GM18508 (cell line): ENCODE measurements at regions not wholly inside any gene's neighbourhood (a gene's known extent, or its start where the extent isn't known, plus 50 kb on each side); places are given as distances from the start of the nearest gene placed in this dataset.
"Not testable (repeated sequence)": the region's sequence is repeated elsewhere in the genome, so short reads cannot be mapped to it uniquely, and the experiment has no call there.

Source experiments
- ATAC-seq: cut with Tn5 transposase; IDR thresholded peaks from one replicate; pipeline ENCODE4 v1.9.1; 2021; ENCODE audit warnings: moderate number of reproducible peaks; ENCODE audit not compliant: insufficient read depth, unreplicated experiment

GRCh38 chr5:38151878-38152277 is 106.5 kb upstream of the EGFLAM start:
- ATAC-seq = no peak

- ATAC-seq = no peak
Measured at GRCh38 chr5:38149815-38150195, 108.6 kb upstream of the EGFLAM start.

- no peak for ATAC-seq
Measured at GRCh38 chr5:38148021-38148625, 110.2 kb upstream of the EGFLAM start.

- ATAC-seq = no peak
Measured at GRCh38 chr5:38143384-38143783, 115.0 kb upstream of the EGFLAM start.

GRCh38 chr5:38141665-38142064 is 116.7 kb upstream of the EGFLAM start:
- no peak for ATAC-seq

- no peak for ATAC-seq
Measured at GRCh38 chr5:38138574-38138973, 119.8 kb upstream of the EGFLAM start.

GRCh38 chr5:38135486-38136039 is 122.8 kb upstream of the EGFLAM start:
- ATAC-seq = no peak

- no peak for ATAC-seq
Measured at GRCh38 chr5:38134810-38135209, 123.5 kb upstream of the EGFLAM start.

- ATAC-seq = not testable (repeated sequence)
Measured at GRCh38 chr5:38134294-38134693, 124.1 kb upstream of the EGFLAM start.

GRCh38 chr5:38131686-38132085 is 126.7 kb upstream of the EGFLAM start:
- no peak for ATAC-seq

- ATAC-seq = no peak
Measured at GRCh38 chr5:38124321-38124720, 134.0 kb upstream of the EGFLAM start.

GRCh38 chr5:38121420-38121819 is 136.9 kb upstream of the EGFLAM start:
- ATAC-seq = no peak

- ATAC-seq = no peak
Measured at GRCh38 chr5:38119836-38120235, 138.5 kb upstream of the EGFLAM start.

- ATAC-seq = no peak
Measured at GRCh38 chr5:38117784-38118479, 140.4 kb upstream of the EGFLAM start.

GRCh38 chr5:38115318-38115827 is 143.0 kb upstream of the EGFLAM start:
- no peak for ATAC-seq

- ATAC-seq = no peak
Measured at GRCh38 chr5:38113880-38114279, 144.5 kb upstream of the EGFLAM start.

GRCh38 chr5:38113456-38113855 is 144.9 kb upstream of the EGFLAM start:
- ATAC-seq = no peak

GRCh38 chr5:38112938-38113337 is 145.4 kb upstream of the EGFLAM start:
- ATAC-seq = no peak

GRCh38 chr5:38110130-38110529 is 148.2 kb upstream of the EGFLAM start:
- ATAC-seq = no peak

- ATAC-seq = no peak
Measured at GRCh38 chr5:38107096-38107495, 151.3 kb upstream of the EGFLAM start.

GRCh38 chr5:38105801-38106200 is 152.6 kb upstream of the EGFLAM start:
- no peak for ATAC-seq

- ATAC-seq = no peak
Measured at GRCh38 chr5:38105231-38105570, 153.2 kb upstream of the EGFLAM start.
